HG03565 (cell line): ENCODE measurements at regions not wholly inside any gene's neighbourhood (a gene's known extent, or its start where the extent isn't known, plus 50 kb on each side); places are given as distances from the start of the nearest gene placed in this dataset.

Source experiments
- ATAC-seq: cut with Tn5 transposase; IDR thresholded peaks from one replicate; pipeline ENCODE4 v1.9.1; 2021; ENCODE audit warnings: mild to moderate bottlenecking, moderate library complexity; ENCODE audit not compliant: unreplicated experiment

- no peak for ATAC-seq
Measured at GRCh38 chr1:4593106-4593505, 61.3 kb upstream of the AJAP1 start.

GRCh38 chr1:4594286-4594991 lies 60.0 kb upstream of the AJAP1 start:
- no peak for ATAC-seq

GRCh38 chr1:4595341-4596225 lies 58.8 kb upstream of the AJAP1 start:
- ATAC-seq = no peak

- no peak for ATAC-seq
Measured at GRCh38 chr1:4596486-4596885, 57.9 kb upstream of the AJAP1 start.

- no peak for ATAC-seq
Measured at GRCh38 chr1:4597020-4597419, 57.4 kb upstream of the AJAP1 start.

GRCh38 chr1:4598561-4598960 lies 55.8 kb upstream of the AJAP1 start:
- no peak for ATAC-seq

- ATAC-seq = no peak
Measured at GRCh38 chr1:4599521-4599920, 54.9 kb upstream of the AJAP1 start.

- ATAC-seq = no peak
Measured at GRCh38 chr1:4599951-4600481, 54.4 kb upstream of the AJAP1 start.

- ATAC-seq = no peak
Measured at GRCh38 chr1:4600615-4601460, 53.6 kb upstream of the AJAP1 start.

- ATAC-seq = no peak
Measured at GRCh38 chr1:4601941-4602340, 52.5 kb upstream of the AJAP1 start.

GRCh38 chr1:4602462-4603294 lies 51.7 kb upstream of the AJAP1 start:
- ATAC-seq = no peak

GRCh38 chr1:4603295-4604110 lies 50.9 kb upstream of the AJAP1 start:
- ATAC-seq = no peak
